T follicular helper cell (primary cell): ENCODE measurements at regions not wholly inside any gene's neighbourhood (a gene's known extent, or its start where the extent isn't known, plus 50 kb on each side); places are given as distances from the start of the nearest gene placed in this dataset.
"Not testable (repeated sequence)": the region's sequence is repeated elsewhere in the genome, so short reads cannot be mapped to it uniquely, and the experiment has no call there.

Source experiments
- DNase-seq: peaks from one replicate; pipeline ENCODE4 v3.0.0-alpha.2; 2020; ENCODE audit warnings: low read depth

- DNase-seq, result no peak
Measured at GRCh38 chr4:114444211-114444610, 154.4 kb upstream of the UGT8 start.

- DNase-seq, result not testable (repeated sequence)
Measured at GRCh38 chr4:114447963-114448516, 150.6 kb upstream of the UGT8 start.

GRCh38 chr4:114458728-114459127 lies 139.9 kb upstream of the UGT8 start:
- no peak for DNase-seq

- no peak for DNase-seq
Measured at GRCh38 chr4:114464726-114465272, 133.8 kb upstream of the UGT8 start.

- DNase-seq, result no peak
Measured at GRCh38 chr4:114465766-114466165, 132.8 kb upstream of the UGT8 start.

- DNase-seq, result no peak
Measured at GRCh38 chr4:114466299-114466698, 132.3 kb upstream of the UGT8 start.

- DNase-seq, result no peak
Measured at GRCh38 chr4:114472269-114473032, 126.2 kb upstream of the UGT8 start.

- DNase-seq, result no peak
Measured at GRCh38 chr4:114474188-114474800, 124.3 kb upstream of the UGT8 start.

- no peak for DNase-seq
Measured at GRCh38 chr4:114476310-114476709, 122.3 kb upstream of the UGT8 start.

GRCh38 chr4:114479595-114479994 lies 119.0 kb upstream of the UGT8 start:
- DNase-seq, result no peak

GRCh38 chr4:114481856-114482255 lies 116.8 kb upstream of the UGT8 start:
- no peak for DNase-seq

- DNase-seq, result no peak
Measured at GRCh38 chr4:114487101-114487500, 111.5 kb upstream of the UGT8 start.

GRCh38 chr4:114488301-114488982 lies 110.2 kb upstream of the UGT8 start:
- no peak for DNase-seq

GRCh38 chr4:114494246-114494803 lies 104.3 kb upstream of the UGT8 start:
- no peak for DNase-seq

- DNase-seq, result no peak
Measured at GRCh38 chr4:114495471-114495928, 103.1 kb upstream of the UGT8 start.

- no peak for DNase-seq
Measured at GRCh38 chr4:114497116-114497515, 101.5 kb upstream of the UGT8 start.

GRCh38 chr4:114509340-114509739 lies 89.3 kb upstream of the UGT8 start:
- DNase-seq, result no peak

GRCh38 chr4:114512595-114513295 lies 85.9 kb upstream of the UGT8 start:
- no peak for DNase-seq

GRCh38 chr4:114519368-114519767 lies 79.2 kb upstream of the UGT8 start:
- no peak for DNase-seq

GRCh38 chr4:114527170-114527569 lies 71.4 kb upstream of the UGT8 start:
- DNase-seq, result no peak

GRCh38 chr4:114527637-114528036 lies 71.0 kb upstream of the UGT8 start:
- no peak for DNase-seq
